Neuronal stem cell (in vitro differentiated cells): ENCODE measurements at regions not wholly inside any gene's neighbourhood (a gene's known extent, or its start where the extent isn't known, plus 50 kb on each side); places are given as distances from the start of the nearest gene placed in this dataset.
"Not testable (repeated sequence)": the region's sequence is repeated elsewhere in the genome, so short reads cannot be mapped to it uniquely, and the experiment has no call there.

Experiments used
- DNase-seq: peaks from one replicate; pipeline ENCODE4 v3.0.0-alpha.2; 2013; ENCODE audit warnings: low spot score
- H2AFZ ChIP-seq: one replicate; pipeline ENCODE4 v1.6.1; 2013; ENCODE audit warnings: mild to moderate bottlenecking, low read length, inconsistent platforms
- H2AK5ac ChIP-seq: 2 replicates; pipeline ENCODE4 v1.6.1; 2013; ENCODE audit warnings: low read depth, mild to moderate bottlenecking, inconsistent platforms, low read length, moderate library complexity, mixed read lengths
- H2BK120ac ChIP-seq: 2 replicates; pipeline ENCODE4 v1.6.1; 2013; ENCODE audit warnings: low read depth, mild to moderate bottlenecking, inconsistent platforms, low read length, moderate library complexity, mixed read lengths
- H2BK12ac ChIP-seq: one replicate; pipeline ENCODE4 v1.6.1; 2013; ENCODE audit warnings: low read length, inconsistent platforms
- H2BK15ac ChIP-seq: 2 replicates; pipeline ENCODE4 v1.6.1; 2013; ENCODE audit warnings: mild to moderate bottlenecking, low read length, inconsistent platforms, mixed read lengths
- H2BK5ac ChIP-seq: one replicate; pipeline ENCODE4 v1.6.1; 2013; ENCODE audit warnings: inconsistent platforms, mild to moderate bottlenecking, low read length, moderate library complexity
- H3K14ac ChIP-seq: one replicate; pipeline ENCODE4 v1.6.1; 2013; ENCODE audit warnings: low read length, inconsistent platforms
- H3K18ac ChIP-seq: 2 replicates; pipeline ENCODE4 v1.6.1; 2013; ENCODE audit warnings: low read length, inconsistent platforms
- H3K23ac ChIP-seq: 2 replicates; pipeline ENCODE4 v1.6.1; 2013; ENCODE audit warnings: low read depth, mild to moderate bottlenecking, mixed read lengths, low read length, inconsistent platforms; ENCODE audit not compliant: poor library complexity
- H3K27ac ChIP-seq: replicated peaks from 3 replicates; pipeline ENCODE4 v1.5.1; 2013; ENCODE audit warnings: low read length, inconsistent platforms
- H3K27me3 ChIP-seq, 3 experiments: 2 replicates each; pipeline ENCODE4 v1.6.1; 2013; ENCODE audit warnings: low read length in 3 of 3, mild to moderate bottlenecking in 2 of 3, inconsistent platforms in 1 of 3, low read depth in 1 of 3, mixed read lengths in 1 of 3, moderate library complexity in 1 of 3; ENCODE audit not compliant: control insufficient read depth in 3 of 3, insufficient read depth in 3 of 3
- H3K36me3 ChIP-seq, 2 donors: replicated peaks in 1 of 2; 2 replicates each; pipeline ENCODE4 v1.6.1; 2013; ENCODE audit warnings: low read length in 2 of 2; ENCODE audit not compliant: control insufficient read depth in 2 of 2, insufficient read depth in 2 of 2
- H3K4ac ChIP-seq: 2 replicates; pipeline ENCODE4 v1.6.1; 2013; ENCODE audit warnings: inconsistent platforms, mild to moderate bottlenecking, low read length, moderate library complexity
- H3K4me1 ChIP-seq, 2 donors: 1 replicate in 1 of 2; 2 replicates in 1 of 2; pipeline ENCODE4 v1.6.1; 2013; ENCODE audit warnings: low read length in 2 of 2, low read depth in 1 of 2; ENCODE audit not compliant: control insufficient read depth in 2 of 2, insufficient read depth in 1 of 2
- H3K4me2 ChIP-seq: one replicate; pipeline ENCODE4 v1.6.1; 2013; ENCODE audit warnings: mild to moderate bottlenecking, low read length, inconsistent platforms; ENCODE audit not compliant: insufficient read depth, poor library complexity, severe bottlenecking
- H3K4me3 ChIP-seq, 2 donors: 2 replicates each; pipeline ENCODE4 v1.5.1; 2013; ENCODE audit warnings: low read length in 2 of 2, mild to moderate bottlenecking in 2 of 2, inconsistent platforms in 1 of 2, moderate library complexity in 1 of 2
- H3K79me1 ChIP-seq: one replicate; pipeline ENCODE4 v1.6.1; 2013; ENCODE audit warnings: low read depth, mild to moderate bottlenecking, inconsistent platforms, low read length, moderate library complexity
- H3K9ac ChIP-seq: one replicate; pipeline ENCODE4 v1.6.1; 2013; ENCODE audit warnings: mild to moderate bottlenecking, low read depth, low read length, inconsistent platforms; ENCODE audit not compliant: poor library complexity
- H3K9me3 ChIP-seq, 2 donors: replicated peaks in 1 of 2; 2 replicates each; pipeline versions ENCODE3 to v1.6.1; 2013; ENCODE audit warnings: low read length in 2 of 2, mild to moderate bottlenecking in 2 of 2, inconsistent platforms in 1 of 2, low read depth in 1 of 2, mixed read lengths in 1 of 2, moderate library complexity in 1 of 2; ENCODE audit not compliant: control insufficient read depth in 2 of 2, insufficient read depth in 1 of 2
- H4K8ac ChIP-seq: one replicate; pipeline ENCODE4 v1.6.1; 2013; ENCODE audit warnings: low read depth, mild to moderate bottlenecking, inconsistent platforms, low read length, moderate library complexity
- H4K91ac ChIP-seq: one replicate; pipeline ENCODE4 v1.6.1; 2013; ENCODE audit warnings: low read length, low read depth, mild to moderate bottlenecking, inconsistent platforms; ENCODE audit not compliant: poor library complexity
- WGBS, 2 donors: extraction: QIAGEN DNeasy Blood & Tissue Kit; methylation state at CpG; one replicate each; pipeline ENCODE4 v1.1.7; 2013; ENCODE audit warnings: missing lambda C conversion rate in 2 of 2, mixed read lengths in 1 of 2; ENCODE audit not compliant: insufficient read length in 2 of 2, insufficient replicate concordance in 1 of 2; ENCODE audit errors: extremely low coverage in 2 of 2; 5-methylcytosine and 5-hydroxymethylcytosine counted together

- Histone ChIP-seq H2BK12ac (no peak overlapping the region), H3K27ac (no peak overlapping the region), H3K27me3 (peaks cover 0 to 1% (median 0%) of the 10 kb centered on the region in 3 experiments), H3K4me2 (no peak overlapping the region), H3K14ac (no peak overlapping the region), H3K9ac (no peak overlapping the region), H3K79me1 (no peaks in the 10 kb centered on the region), H3K9me3 (peaks cover 0 to 4% of the 10 kb centered on the region in 2 donors), H3K18ac (no peak overlapping the region), H4K91ac (no peak overlapping the region), H3K4me1 (peaks cover 0 to 2% of the 10 kb centered on the region in 2 donors), H3K4me3 (no peak overlapping the region), H2AK5ac (no peak overlapping the region), H2BK15ac (no peak overlapping the region), H2AFZ (no peak overlapping the region), H2BK120ac (no peak overlapping the region), H3K23ac (no peak overlapping the region), H3K36me3 (peaks cover 0 to 2% of the 10 kb centered on the region in 2 donors), H4K8ac (no peak overlapping the region), H2BK5ac (no peak overlapping the region), H3K4ac (no peak overlapping the region)
- no CpG with 5 or more reads among the region's 3 CpGs for WGBS, 2 donors
- DNase-seq, result no peak
Observed at GRCh38 chr11:36736103-36736502, 138.1 kb upstream of the RAG2 start.

GRCh38 chr11:36733721-36734120, 135.7 kb upstream of the RAG2 start:
- not testable (repeated sequence) for H3K14ac ChIP-seq, H2BK120ac ChIP-seq, H2BK5ac ChIP-seq, H2BK12ac ChIP-seq, H4K91ac ChIP-seq, H3K9me3 ChIP-seq, H3K9ac ChIP-seq, H2AK5ac ChIP-seq, H3K4ac ChIP-seq, H3K4me2 ChIP-seq, H3K4me3 ChIP-seq, H3K36me3 ChIP-seq, H3K23ac ChIP-seq, H4K8ac ChIP-seq, H3K4me1 ChIP-seq, H3K27me3 ChIP-seq, DNase-seq, H3K27ac ChIP-seq, H2BK15ac ChIP-seq, H3K79me1 ChIP-seq, H2AFZ ChIP-seq, H3K18ac ChIP-seq
- no CpG with 5 or more reads among the region's 10 CpGs for WGBS, 2 donors

GRCh38 chr11:36730761-36731160, 132.7 kb upstream of the RAG2 start:
- no peak for DNase-seq
- no peaks in the 10 kb centered on the region for H3K4me1 ChIP-seq
- no peak overlapping the region for H2BK15ac ChIP-seq
- no peaks in the 10 kb centered on the region for H3K9me3 ChIP-seq
- H3K4me2 ChIP-seq, result no peak overlapping the region
- peak overlapping the region; percentile 28 for H3K23ac ChIP-seq
- no peak overlapping the region for H3K4me3 ChIP-seq
- no peak overlapping the region for H3K18ac ChIP-seq
- H4K8ac ChIP-seq, result no peak overlapping the region
- no peak overlapping the region for H2BK12ac ChIP-seq
- no peaks in the 10 kb centered on the region for H3K79me1 ChIP-seq
- no peak overlapping the region for H3K9ac ChIP-seq
- WGBS, 2 donors, result no CpG with 5 or more reads among the region's 2 CpGs
- H3K27me3 ChIP-seq, result no peaks in the 10 kb centered on the region
- H3K4ac ChIP-seq, result no peak overlapping the region
- H2BK5ac ChIP-seq, result no peak overlapping the region
- H2AFZ ChIP-seq, result no peak overlapping the region
- no peak overlapping the region for H2AK5ac ChIP-seq
- H2BK120ac ChIP-seq, result no peak overlapping the region
- H3K27ac ChIP-seq, result no peak overlapping the region
- no peak overlapping the region for H3K14ac ChIP-seq
- no peaks in the 10 kb centered on the region for H3K36me3 ChIP-seq
- H4K91ac ChIP-seq, result no peak overlapping the region

- Histone ChIP-seq H2AK5ac (no peak overlapping the region), H3K36me3 (no peaks in the 10 kb centered on the region), H3K18ac (no peak overlapping the region), H2BK15ac (no peak overlapping the region), H3K79me1 (no peaks in the 10 kb centered on the region), H3K4me3 (no peak overlapping the region), H3K23ac (no peak overlapping the region), H2BK12ac (no peak overlapping the region), H3K27ac (no peak overlapping the region), H3K4ac (no peak overlapping the region), H3K14ac (no peak overlapping the region), H2AFZ (no peak overlapping the region), H4K91ac (no peak overlapping the region), H3K4me2 (no peak overlapping the region), H3K27me3 (peaks cover 0 to 4% (median 0%) of the 10 kb centered on the region in 3 experiments), H2BK120ac (no peak overlapping the region), H3K9me3 (no peaks in the 10 kb centered on the region), H3K4me1 (no peaks in the 10 kb centered on the region), H3K9ac (no peak overlapping the region), H4K8ac (no peak overlapping the region), H2BK5ac (no peak overlapping the region)
- WGBS, 2 donors, result no CpG with 5 or more reads among the region's 3 CpGs
- no peak for DNase-seq
Observed at GRCh38 chr11:36729825-36730224, 131.8 kb upstream of the RAG2 start.
